GM12878 (cell line): ENCODE measurements at regions not wholly inside any gene's neighbourhood (a gene's known extent, or its start where the extent isn't known, plus 50 kb on each side); places are given as distances from the start of the nearest gene placed in this dataset.

ENCODE experiments used
- ATAC-seq: fragments of 200-7000 bp; cut with Tn5 transposase; 3 replicates; pipeline ENCODE4 v1.9.1; 2020; ENCODE audit warnings: mild to moderate bottlenecking, moderate library complexity
- BruUV-seq: library from RNA; stranded (reverse); fragments of 400-500 nt; replicated peaks from 2 replicates; lab custom pipeline; 2021; lab: Mats Ljungman, UMichigan
- CTCF ChIA-PET: fragments of 300-600 bp; sonication (Branson Sonifier 250); formaldehyde crosslinking; extraction: SDS; loops from one replicate; lab custom pipeline; 2021; ENCODE audit warnings: inconsistent platforms; lab: Yijun Ruan, JAX
- POLR2A ChIA-PET: fragments of 350-600 bp; formaldehyde crosslinking; extraction: SDS; loops from one replicate; lab custom pipeline; 2021; ENCODE audit warnings: inconsistent platforms; lab: Charles Lee
- RAD21 ChIA-PET: fragments of 300-600 bp; sonication (Branson Sonifier 250); formaldehyde crosslinking; loops from one replicate; lab custom pipeline; 2023; ENCODE audit warnings: antibody characterized with exemption; ENCODE audit not compliant: unreplicated experiment; lab: Charles Lee
- SMC1A ChIA-PET: fragments of 300-600 bp; sonication (Branson Sonifier 250); formaldehyde crosslinking; loops from one replicate; lab custom pipeline; 2023; ENCODE audit not compliant: unreplicated experiment, uncharacterized antibody; lab: Charles Lee
- DNase-seq: peaks from one replicate; pipeline ENCODE4 v3.0.0-alpha.2; 2011; ENCODE audit warnings: low read depth, low spot score
- FAIRE-seq: peaks from 3 replicates; lab custom pipeline; 2011; peaks lifted over from hg19 to GRCh38; lab: Jason Lieb, UNC
- H2AFZ ChIP-seq: 2 replicates; pipeline ENCODE4 v1.6.0; 2011; ENCODE audit warnings: low read depth, low read length, control low read depth; ENCODE audit not compliant: control insufficient read depth
- H3K27ac ChIP-seq: 2 replicates; pipeline ENCODE4 v1.5.1; 2011; ENCODE audit warnings: control low read depth; ENCODE audit not compliant: control insufficient read depth, insufficient read depth
- H3K27me3 ChIP-seq, 2 experiments: replicated peaks in 1 of 2; 2 replicates each; pipeline versions ENCODE4 v1.6.0 to v1.6.1; 2011; ENCODE audit warnings: low read length in 1 of 2; ENCODE audit not compliant: control insufficient read depth in 2 of 2, insufficient read depth in 2 of 2
- H3K36me3 ChIP-seq, 2 experiments: 2 replicates each; pipeline ENCODE4 v1.5.1; 2011; ENCODE audit warnings: low read length in 1 of 2; ENCODE audit not compliant: control insufficient read depth in 2 of 2, insufficient read depth in 2 of 2
- H3K4me1 ChIP-seq: 2 replicates; pipeline ENCODE4 v1.6.1; 2011; ENCODE audit warnings: mild to moderate bottlenecking, low read length, moderate library complexity, mixed read lengths; ENCODE audit not compliant: control insufficient read depth, insufficient read depth
- H3K4me2 ChIP-seq: 2 replicates; pipeline ENCODE4 v1.6.0; 2011; ENCODE audit warnings: control low read depth; ENCODE audit not compliant: control insufficient read depth, insufficient read depth
- H3K4me3 ChIP-seq: fragments of 200-600 bp; sonication (generic); 2 replicates; pipeline ENCODE4 v1.5.1; 2016
- H3K79me2 ChIP-seq: 2 replicates; pipeline ENCODE4 v1.6.0; 2011; ENCODE audit warnings: low read length; ENCODE audit not compliant: control insufficient read depth, insufficient read depth
- H3K9ac ChIP-seq: 2 replicates; pipeline ENCODE4 v1.8.0; 2011; ENCODE audit warnings: low read length, control low read depth, mixed read lengths; ENCODE audit not compliant: control insufficient read depth, insufficient read depth
- H3K9me3 ChIP-seq: replicated peaks from 3 replicates; pipeline ENCODE4 v1.5.1; 2011; ENCODE audit warnings: mild to moderate bottlenecking, low read length; ENCODE audit not compliant: control insufficient read depth, insufficient read depth
- H4K20me1 ChIP-seq: 2 replicates; pipeline ENCODE4 v1.6.0; 2011; ENCODE audit not compliant: control insufficient read depth, insufficient read depth
- FOXK2 ChIP-seq: fragments of 450-650 bp; IDR thresholded peaks from 2 replicates; pipeline ENCODE4 v1.6.1; 2017; ENCODE audit warnings: mild to moderate bottlenecking, moderate library complexity
- KLF5 ChIP-seq: fragments of 450-650 bp; IDR thresholded peaks from 2 replicates; pipeline ENCODE4 v1.6.1; 2014; ENCODE audit warnings: mild to moderate bottlenecking; ENCODE audit not compliant: partially characterized antibody
- NBN ChIP-seq: fragments of 450-650 bp; IDR thresholded peaks from 2 replicates; pipeline ENCODE4 v1.6.1; 2016
- NRF1 ChIP-seq: conservative IDR thresholded peaks from 2 replicates; pipeline ENCODE4 v1.6.1; 2011; ENCODE audit warnings: mild to moderate bottlenecking, low read depth, low read length, improper control_type of control experiment
- PML ChIP-seq: IDR thresholded peaks from 2 replicates; pipeline ENCODE4 v1.6.1; 2012; ENCODE audit warnings: low read length, inconsistent platforms
- RAD51 ChIP-seq: fragments of 450-650 bp; IDR thresholded peaks from 2 replicates; pipeline ENCODE4 v1.6.1; 2016; ENCODE audit warnings: moderate library complexity, mild to moderate bottlenecking, inconsistent platforms
- ZNF24 ChIP-seq: fragments of 450-650 bp; IDR thresholded peaks from 2 replicates; pipeline ENCODE4 v1.6.1; 2017; ENCODE audit warnings: antibody characterized with exemption, mild to moderate bottlenecking
- WGBS: methylation state at CpG from one replicate; pipeline ENCODE4 v1.1.6; 2016; ENCODE audit warnings: low lambda C conversion rate; ENCODE audit not compliant: insufficient replicate concordance, insufficient coverage; ENCODE audit errors: missing lambda C conversion rate; 5-methylcytosine and 5-hydroxymethylcytosine counted together
- in situ Hi-C: fragments of 300-500 bp; cut with MboI; formaldehyde crosslinking; loops from 9 replicates; pipeline ENCODE4 v1.14.3; 2018; ENCODE audit warnings: mixed read lengths
- intact Hi-C: fragments of 100-400 bp; cut with micrococcal nuclease; formaldehyde crosslinking; loops from one replicate; pipeline ENCODE4 v1.14.2; 2022; ENCODE audit not compliant: unreplicated experiment
- TF ChIP-seq, protein P1 (sequence below): fragments of 450-650 bp; IDR thresholded peaks from 2 replicates; pipeline ENCODE4 v1.6.1; 2018; ENCODE audit warnings: borderline replicate concordance, mild to moderate bottlenecking; ENCODE audit not compliant: partially characterized antibody
- TF ChIP-seq, protein P2 (sequence below): fragments of 450-650 bp; IDR thresholded peaks from 2 replicates; pipeline ENCODE4 v1.6.1; 2016; ENCODE audit warnings: mild to moderate bottlenecking
- TF ChIP-seq, protein P3 (sequence below): fragments of 150-350 bp; IDR thresholded peaks from 2 replicates; pipeline ENCODE4 v1.6.1; 2016; ENCODE audit warnings: low read depth, low read length
- TF ChIP-seq, protein P4 (sequence below): IDR thresholded peaks from 2 replicates; pipeline ENCODE4 v1.6.1; 2011; ENCODE audit warnings: mild to moderate bottlenecking, low read depth, low read length, moderate library complexity; ENCODE audit not compliant: insufficient replicate concordance

DNA sequence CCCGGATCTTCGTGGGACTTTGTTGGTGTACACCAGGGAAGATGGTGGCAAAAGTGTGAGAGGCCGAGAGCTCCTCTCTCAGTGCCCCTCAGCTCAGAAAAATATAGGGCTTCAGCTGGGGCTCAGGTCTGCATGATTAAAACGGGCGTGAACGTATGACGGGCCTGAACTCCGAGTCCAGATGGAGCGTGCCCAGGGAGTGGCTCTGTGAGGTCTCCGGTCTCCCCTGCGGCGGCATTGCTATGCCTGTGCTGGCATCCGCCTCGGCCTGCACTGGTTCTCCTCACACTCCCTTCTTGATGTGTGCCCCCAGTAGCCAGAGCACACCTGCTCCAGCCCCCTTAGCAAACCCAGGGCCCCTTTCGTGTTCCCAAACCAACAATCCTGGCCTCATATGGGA, 82.0 kb downstream of the TEX29 start (continued):
- TF ChIP-seq, protein P1, sequence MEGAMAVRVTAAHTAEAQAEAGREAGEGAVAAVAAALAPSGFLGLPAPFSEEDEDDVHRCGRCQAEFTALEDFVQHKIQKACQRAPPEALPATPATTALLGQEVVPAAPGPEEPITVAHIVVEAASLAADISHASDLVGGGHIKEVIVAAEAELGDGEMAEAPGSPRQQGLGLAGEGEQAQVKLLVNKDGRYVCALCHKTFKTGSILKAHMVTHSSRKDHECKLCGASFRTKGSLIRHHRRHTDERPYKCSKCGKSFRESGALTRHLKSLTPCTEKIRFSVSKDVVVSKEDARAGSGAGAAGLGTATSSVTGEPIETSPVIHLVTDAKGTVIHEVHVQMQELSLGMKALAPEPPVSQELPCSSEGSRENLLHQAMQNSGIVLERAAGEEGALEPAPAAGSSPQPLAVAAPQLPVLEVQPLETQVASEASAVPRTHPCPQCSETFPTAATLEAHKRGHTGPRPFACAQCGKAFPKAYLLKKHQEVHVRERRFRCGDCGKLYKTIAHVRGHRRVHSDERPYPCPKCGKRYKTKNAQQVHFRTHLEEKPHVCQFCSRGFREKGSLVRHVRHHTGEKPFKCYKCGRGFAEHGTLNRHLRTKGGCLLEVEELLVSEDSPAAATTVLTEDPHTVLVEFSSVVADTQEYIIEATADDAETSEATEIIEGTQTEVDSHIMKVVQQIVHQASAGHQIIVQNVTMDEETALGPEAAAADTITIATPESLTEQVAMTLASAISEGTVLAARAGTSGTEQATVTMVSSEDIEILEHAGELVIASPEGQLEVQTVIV = no peak
- TF ChIP-seq NRF1 = no peak
- TF ChIP-seq KLF5 = no peak

DNA sequence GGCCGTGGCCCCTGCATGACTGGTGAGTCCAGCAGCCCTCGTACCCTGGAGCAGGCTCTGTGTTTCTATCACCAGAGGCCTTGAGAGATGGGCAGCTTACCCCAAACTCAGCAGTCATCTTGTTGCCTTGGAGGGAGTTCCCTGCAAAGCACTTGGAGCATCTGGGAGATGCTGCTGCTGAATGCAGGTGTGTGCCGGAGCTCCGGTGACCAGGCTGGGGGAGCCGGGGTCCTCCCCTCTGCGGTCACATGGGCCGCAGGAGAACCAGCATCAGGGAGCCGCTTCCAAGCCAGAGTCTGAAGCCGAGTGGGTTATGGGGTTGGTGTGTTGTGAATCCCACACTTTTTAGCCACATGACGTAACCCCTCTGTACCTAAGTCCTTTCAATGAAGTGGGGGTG, 82.8 kb downstream of the TEX29 start:
- no peaks in the 10 kb centered on the region; a peak in 1 of 4 replicates for H3K27me3 ChIP-seq
- no peak for DNase-seq
- ChIA-PET CTCF (no interaction called here), POLR2A (no interaction called here), SMC1A (no interaction called here), RAD21 (no interaction called here)
- no peak overlapping the region for H2AFZ ChIP-seq
- H3K4me3 ChIP-seq = no peak overlapping the region
- BruUV-seq = no TSS peak
- no peaks in the 10 kb centered on the region for H3K36me3 ChIP-seq
- in situ Hi-C loops = no loop called here
- intact Hi-C loops = loop anchor here (5.0 kb wide), 1 partner anchor 336 kb away; no protein-coding TSS in a partner anchor
- no peak overlapping the region for H3K9ac ChIP-seq
- 0 out of 2 replicates have a peak, but pooled peaks cover 2% of the 10 kb centered on the region for H4K20me1 ChIP-seq
- H3K79me2 ChIP-seq = no peaks in the 10 kb centered on the region
- no peaks in the 10 kb centered on the region for H3K4me1 ChIP-seq
- FAIRE-seq = no peak
- no peak overlapping the region for H3K27ac ChIP-seq
- no peaks in the 10 kb centered on the region for H3K9me3 ChIP-seq
- WGBS = 55% methylated on average over 7 of the region's 10 CpGs
- H3K4me2 ChIP-seq = no peak overlapping the region
- TF ChIP-seq PML = no peak
- TF ChIP-seq FOXK2 = no peak
- TF ChIP-seq, protein P2, sequence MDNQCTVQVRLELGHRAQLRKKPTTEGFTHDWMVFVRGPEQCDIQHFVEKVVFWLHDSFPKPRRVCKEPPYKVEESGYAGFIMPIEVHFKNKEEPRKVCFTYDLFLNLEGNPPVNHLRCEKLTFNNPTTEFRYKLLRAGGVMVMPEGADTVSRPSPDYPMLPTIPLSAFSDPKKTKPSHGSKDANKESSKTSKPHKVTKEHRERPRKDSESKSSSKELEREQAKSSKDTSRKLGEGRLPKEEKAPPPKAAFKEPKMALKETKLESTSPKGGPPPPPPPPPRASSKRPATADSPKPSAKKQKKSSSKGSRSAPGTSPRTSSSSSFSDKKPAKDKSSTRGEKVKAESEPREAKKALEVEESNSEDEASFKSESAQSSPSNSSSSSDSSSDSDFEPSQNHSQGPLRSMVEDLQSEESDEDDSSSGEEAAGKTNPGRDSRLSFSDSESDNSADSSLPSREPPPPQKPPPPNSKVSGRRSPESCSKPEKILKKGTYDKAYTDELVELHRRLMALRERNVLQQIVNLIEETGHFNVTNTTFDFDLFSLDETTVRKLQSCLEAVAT = no peak
- TF ChIP-seq, protein P1 = no peak
- TF ChIP-seq, protein P3, sequence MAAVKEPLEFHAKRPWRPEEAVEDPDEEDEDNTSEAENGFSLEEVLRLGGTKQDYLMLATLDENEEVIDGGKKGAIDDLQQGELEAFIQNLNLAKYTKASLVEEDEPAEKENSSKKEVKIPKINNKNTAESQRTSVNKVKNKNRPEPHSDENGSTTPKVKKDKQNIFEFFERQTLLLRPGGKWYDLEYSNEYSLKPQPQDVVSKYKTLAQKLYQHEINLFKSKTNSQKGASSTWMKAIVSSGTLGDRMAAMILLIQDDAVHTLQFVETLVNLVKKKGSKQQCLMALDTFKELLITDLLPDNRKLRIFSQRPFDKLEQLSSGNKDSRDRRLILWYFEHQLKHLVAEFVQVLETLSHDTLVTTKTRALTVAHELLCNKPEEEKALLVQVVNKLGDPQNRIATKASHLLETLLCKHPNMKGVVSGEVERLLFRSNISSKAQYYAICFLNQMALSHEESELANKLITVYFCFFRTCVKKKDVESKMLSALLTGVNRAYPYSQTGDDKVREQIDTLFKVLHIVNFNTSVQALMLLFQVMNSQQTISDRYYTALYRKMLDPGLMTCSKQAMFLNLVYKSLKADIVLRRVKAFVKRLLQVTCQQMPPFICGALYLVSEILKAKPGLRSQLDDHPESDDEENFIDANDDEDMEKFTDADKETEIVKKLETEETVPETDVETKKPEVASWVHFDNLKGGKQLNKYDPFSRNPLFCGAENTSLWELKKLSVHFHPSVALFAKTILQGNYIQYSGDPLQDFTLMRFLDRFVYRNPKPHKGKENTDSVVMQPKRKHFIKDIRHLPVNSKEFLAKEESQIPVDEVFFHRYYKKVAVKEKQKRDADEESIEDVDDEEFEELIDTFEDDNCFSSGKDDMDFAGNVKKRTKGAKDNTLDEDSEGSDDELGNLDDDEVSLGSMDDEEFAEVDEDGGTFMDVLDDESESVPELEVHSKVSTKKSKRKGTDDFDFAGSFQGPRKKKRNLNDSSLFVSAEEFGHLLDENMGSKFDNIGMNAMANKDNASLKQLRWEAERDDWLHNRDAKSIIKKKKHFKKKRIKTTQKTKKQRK = no peak
- TF ChIP-seq, protein P4, sequence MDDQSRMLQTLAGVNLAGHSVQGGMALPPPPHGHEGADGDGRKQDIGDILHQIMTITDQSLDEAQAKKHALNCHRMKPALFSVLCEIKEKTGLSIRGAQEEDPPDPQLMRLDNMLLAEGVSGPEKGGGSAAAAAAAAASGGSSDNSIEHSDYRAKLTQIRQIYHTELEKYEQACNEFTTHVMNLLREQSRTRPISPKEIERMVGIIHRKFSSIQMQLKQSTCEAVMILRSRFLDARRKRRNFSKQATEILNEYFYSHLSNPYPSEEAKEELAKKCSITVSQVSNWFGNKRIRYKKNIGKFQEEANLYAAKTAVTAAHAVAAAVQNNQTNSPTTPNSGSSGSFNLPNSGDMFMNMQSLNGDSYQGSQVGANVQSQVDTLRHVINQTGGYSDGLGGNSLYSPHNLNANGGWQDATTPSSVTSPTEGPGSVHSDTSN = no peak
- TF ChIP-seq ZNF24 = no peak
- TF ChIP-seq NBN = no peak
- no peak for TF ChIP-seq RAD51
- ATAC-seq = no peak
